SK-N-SH (cell line): ENCODE measurements at regions not wholly inside any gene's neighbourhood (a gene's known extent, or its start where the extent isn't known, plus 50 kb on each side); places are given as distances from the start of the nearest gene placed in this dataset.

Experiments used
- CTCF ChIA-PET: fragments of 300-600, 350-600 bp; formaldehyde crosslinking; extraction: SDS; loops from one replicate; lab custom pipeline; 2021; lab: Yijun Ruan, JAX
- POLR2A ChIA-PET: fragments of 350-600 bp; sonication (Branson Sonifier 250); formaldehyde crosslinking; extraction: SDS; loops from one replicate; lab custom pipeline; 2020; ENCODE audit warnings: antibody characterized with exemption, inconsistent platforms; lab: Yijun Ruan, JAX
- DNase-seq: peaks from one replicate; pipeline ENCODE4 v3.0.0; 2012
- H2AFZ ChIP-seq: fragments of 200-600 bp; sonication (generic); 2 replicates; pipeline ENCODE4 v1.8.1; 2016; ENCODE audit warnings: antibody characterized with exemption, mild to moderate bottlenecking, low read depth
- H3F3A ChIP-seq: fragments of 200-600 bp; sonication (generic); replicated peaks from 2 replicates; pipeline ENCODE3; 2016; ENCODE audit warnings: antibody characterized with exemption, mild to moderate bottlenecking; ENCODE audit not compliant: insufficient read depth
- H3K27ac ChIP-seq, 2 experiments: fragments of 200-500 bp in 1 of 2; fragments of 200-600 bp in 1 of 2; sonication (Bioruptor generic) in 1 of 2; sonication (generic), shearing (Covaris generic) in 1 of 2; 2 replicates each; pipeline versions ENCODE4 v1.5.1 to v1.6.1; 2014 to 2016; ENCODE audit warnings: low read depth in 2 of 2, inconsistent platforms in 1 of 2, low read length in 1 of 2, mild to moderate bottlenecking in 1 of 2, mixed read lengths in 1 of 2
- H3K27me3 ChIP-seq: fragments of 200-600 bp; sonication (generic), shearing (Covaris generic); 2 replicates; pipeline ENCODE4 v1.6.1; 2016; ENCODE audit warnings: mixed run types; ENCODE audit not compliant: insufficient read depth
- H3K36me3 ChIP-seq, 2 experiments: fragments of 200-500 bp in 1 of 2; fragments of 200-600 bp in 1 of 2; sonication (Bioruptor generic) in 1 of 2; sonication (generic) in 1 of 2; replicated peaks in 1 of 2; 2 replicates each; pipeline versions ENCODE3 to v1.5.1; 2014 to 2016; ENCODE audit warnings: low read length in 1 of 2, mild to moderate bottlenecking in 1 of 2; ENCODE audit not compliant: insufficient read depth in 2 of 2, control insufficient read depth in 1 of 2
- H3K4me1 ChIP-seq, 2 experiments: fragments of 200-500 bp in 1 of 2; fragments of 200-600 bp in 1 of 2; sonication (Bioruptor generic) in 1 of 2; sonication (generic), shearing (Covaris generic) in 1 of 2; 2 replicates each; pipeline versions ENCODE4 v1.5.1 to v1.6.1; 2014 to 2016; ENCODE audit warnings: low read depth in 1 of 2, low read length in 1 of 2, mixed run types in 1 of 2; ENCODE audit not compliant: insufficient read depth in 2 of 2, control insufficient read depth in 1 of 2
- H3K4me2 ChIP-seq: fragments of 200-600 bp; sonication (generic), shearing (Covaris generic); 2 replicates; pipeline ENCODE4 v1.6.1; 2017; ENCODE audit warnings: mixed run types
- H3K4me3 ChIP-seq, 2 experiments: fragments of 200-500 bp in 1 of 2; fragments of 200-600 bp in 1 of 2; sonication (Bioruptor generic) in 1 of 2; sonication (generic), shearing (Covaris generic) in 1 of 2; 2 replicates each; pipeline versions ENCODE4 v1.5.1 to v1.8.1; 2014 to 2016; ENCODE audit warnings: low read depth in 2 of 2, inconsistent platforms in 1 of 2, low read length in 1 of 2, mild to moderate bottlenecking in 1 of 2, mixed read lengths in 1 of 2, moderate library complexity in 1 of 2
- H3K79me2 ChIP-seq: fragments of 200-600 bp; sonication (generic); 2 replicates; pipeline ENCODE4 v1.8.1; 2017; ENCODE audit warnings: mild to moderate bottlenecking; ENCODE audit not compliant: insufficient read depth
- H3K9ac ChIP-seq: fragments of 200-600 bp; sonication (generic); 2 replicates; pipeline ENCODE4 v1.6.1; 2017; ENCODE audit warnings: mixed run types
- H3K9me2 ChIP-seq: fragments of 200-600 bp; sonication (generic); 2 replicates; pipeline ENCODE4 v1.6.1; 2017; ENCODE audit warnings: mixed run types
- H3K9me3 ChIP-seq: fragments of 200-600 bp; sonication (generic); 2 replicates; pipeline ENCODE4 v1.6.1; 2017; ENCODE audit warnings: mixed run types, mild to moderate bottlenecking, moderate library complexity
- H4K20me1 ChIP-seq: fragments of 200-600 bp; sonication (generic); 2 replicates; pipeline ENCODE4 v1.6.1; 2017; ENCODE audit warnings: mild to moderate bottlenecking, mixed run types; ENCODE audit not compliant: insufficient read depth
- CTCF ChIP-seq: fragments of 200-600 bp; sonication (generic); IDR thresholded peaks from 2 replicates; pipeline ENCODE4 v1.6.1; 2017; ENCODE audit warnings: antibody characterized with exemption, mild to moderate bottlenecking, moderate library complexity
- EZH2phosphoT487 ChIP-seq: fragments of 200-600 bp; sonication (generic); IDR thresholded peaks from 2 replicates; pipeline ENCODE4 v1.6.1; 2017; ENCODE audit warnings: low read depth, mixed run types, mild to moderate bottlenecking, antibody characterized with exemption, moderate library complexity, borderline replicate concordance
- FOXM1 ChIP-seq: IDR thresholded peaks from 2 replicates; pipeline ENCODE4 v1.4.0; 2012; ENCODE audit warnings: low read depth, mild to moderate bottlenecking
- NRF1 ChIP-seq: IDR thresholded peaks from 2 replicates; pipeline ENCODE4 v1.6.1; 2012; ENCODE audit warnings: low read depth, mild to moderate bottlenecking, low read length
- RAD21 ChIP-seq: IDR thresholded peaks from 2 replicates; pipeline ENCODE4 v1.6.1; 2012; ENCODE audit warnings: mild to moderate bottlenecking, low read length
- RCOR1 ChIP-seq: fragments of 150-350 bp; IDR thresholded peaks from 2 replicates; pipeline ENCODE4 v1.6.1; 2017; ENCODE audit warnings: antibody characterized with exemption, low read length
- REST ChIP-seq: IDR thresholded peaks from 2 replicates; pipeline ENCODE4 v1.6.1; 2012; ENCODE audit warnings: mild to moderate bottlenecking, low read depth, low read length, moderate library complexity
- RXRA ChIP-seq: IDR thresholded peaks from 2 replicates; pipeline ENCODE4 v1.4.0; 2012; ENCODE audit warnings: low read depth, mild to moderate bottlenecking, borderline replicate concordance
- SMC3 ChIP-seq: IDR thresholded peaks from 2 replicates; pipeline ENCODE4 v1.6.1; 2012; ENCODE audit warnings: low read depth, low read length, improper control_type of control experiment
- TCF12 ChIP-seq: IDR thresholded peaks from 2 replicates; pipeline ENCODE4 v1.4.0; 2012
- TEAD4 ChIP-seq: IDR thresholded peaks from 2 replicates; pipeline ENCODE4 v1.4.0; 2012; ENCODE audit warnings: mild to moderate bottlenecking, borderline replicate concordance; ENCODE audit not compliant: insufficient read depth
- USF2 ChIP-seq: fragments of 150-350 bp; IDR thresholded peaks from 2 replicates; pipeline ENCODE4 v1.6.1; 2017; ENCODE audit warnings: antibody characterized with exemption, low read length, low read depth, borderline replicate concordance
- ZBTB33 ChIP-seq: IDR thresholded peaks from 2 replicates; pipeline ENCODE4 v1.4.0; 2012; ENCODE audit warnings: low read depth, borderline replicate concordance
- WGBS: methylation state at CpG from one replicate; pipeline ENCODE4 v1.1.6; 2017; ENCODE audit warnings: low lambda C conversion rate; 5-methylcytosine and 5-hydroxymethylcytosine counted together

GRCh38 chr5:176743868-176744583 lies 66.3 kb upstream of the UNC5A start:
- Histone ChIP-seq H3K9me3 (no peaks in the 10 kb centered on the region), H4K20me1 (no peaks in the 10 kb centered on the region), H3K36me3 (no peaks in the 10 kb centered on the region), H3K9me2 (no peaks in the 10 kb centered on the region), H3K4me3 (no peak overlapping the region), H3K4me2 (no peak overlapping the region), H2AFZ (no peak overlapping the region), H3K9ac (no peak overlapping the region), H3K27ac (no peak overlapping the region), H3K79me2 (no peaks in the 10 kb centered on the region), H3F3A (no peaks in the 10 kb centered on the region), H3K4me1 (peaks cover 0 to 24% of the 10 kb centered on the region in 2 experiments; a peak in 1 of 4 replicates), H3K27me3 (no peaks in the 10 kb centered on the region)
- 74% methylated on average over 20 of the region's 25 CpGs for WGBS
- TF ChIP-seq USF2: no peak
- TF ChIP-seq NRF1: no peak
- TF ChIP-seq REST: no peak
- no peak for TF ChIP-seq TEAD4
- no peak for TF ChIP-seq ZBTB33
- no peak for TF ChIP-seq SMC3
- TF ChIP-seq TCF12: no peak
- TF ChIP-seq RCOR1: no peak
- CTCF ChIA-PET: interaction anchor here (0.6 to 2.3 kb wide), 9 partner anchors 13 to 281 kb away, joined by 3 to 16 read pairs (median 4); no protein-coding TSS in a partner anchor
- POLR2A ChIA-PET: no interaction called here
- peak; percentile 26 for DNase-seq

- Histone ChIP-seq H2AFZ (no peak overlapping the region), H3K27me3 (no peaks in the 10 kb centered on the region), H4K20me1 (no peaks in the 10 kb centered on the region), H3K27ac (no peak overlapping the region), H3K36me3 (no peaks in the 10 kb centered on the region), H3K4me3 (no peak overlapping the region), H3K9me3 (no peaks in the 10 kb centered on the region), H3K9me2 (no peaks in the 10 kb centered on the region), H3K4me2 (no peak overlapping the region), H3K79me2 (no peaks in the 10 kb centered on the region), H3F3A (no peaks in the 10 kb centered on the region), H3K4me1 (peaks cover 0 to 20% of the 10 kb centered on the region in 2 experiments; a peak in 1 of 4 replicates), H3K9ac (no peak overlapping the region)
- peak; percentile 50 for DNase-seq
- POLR2A ChIA-PET: no interaction called here
- CTCF ChIA-PET: interaction anchor here (0.6 to 2.3 kb wide), 10 partner anchors 12 to 281 kb away, joined by 3 to 16 read pairs (median 4); no protein-coding TSS in a partner anchor
- peak; percentile 43; the same call in 1 of the 2 replicates for TF ChIP-seq CTCF
- TF ChIP-seq FOXM1: no peak
- peak; percentile 43 for TF ChIP-seq RAD21
- TF ChIP-seq RXRA: no peak
- no peak for TF ChIP-seq EZH2phosphoT487
- 83% methylated on average over 8 of the region's 8 CpGs for WGBS
Measured at GRCh38 chr5:176744584-176744965, 65.8 kb upstream of the UNC5A start.
